ENCODE measurements at regions not wholly inside any gene's neighbourhood (a gene's known extent, or its start where the extent isn't known, plus 50 kb on each side); places are given as distances from the start of the nearest gene placed in this dataset.

- TF ChIP-seq POLR2AphosphoS5 (IDR thresholded peaks at IDR 0.05; ENCODE audit: low read depth, low read length) (no peak), TAF1 (IDR thresholded peaks at IDR 0.05; ENCODE audit: borderline replicate concordance, low read depth, low read length) (no peak), POLR2A (IDR thresholded peaks at IDR 0.05; ENCODE audit: low read depth, low read length) (no peak)
Observed at GRCh38 chr5:74266836-74267235, 373.7 kb downstream of the ENC1 start.
